ENCODE measurements at regions not wholly inside any gene's neighbourhood (a gene's known extent, or its start where the extent isn't known, plus 50 kb on each side); places are given as distances from the start of the nearest gene placed in this dataset.

- TF ChIP-seq POLR2AphosphoS5 (IDR thresholded peaks at IDR 0.05) (no peak), CTCF (IDR thresholded peaks at IDR 0.05; ENCODE audit: poor library complexity, severe bottlenecking) (no peak), EZH2 (IDR thresholded peaks at IDR 0.05; ENCODE audit: borderline replicate concordance, insufficient read depth, low read length, poor library complexity, severe bottlenecking) (no peak), MXI1 (conservative IDR thresholded peaks at IDR 0.05; ENCODE audit: poor library complexity, severe bottlenecking) (no peak), REST (IDR thresholded peaks at IDR 0.05; ENCODE audit: borderline replicate concordance) (no peak), RAD21 (conservative IDR thresholded peaks at IDR 0.05) (no peak)
These were observed 149.2 kb downstream of the DUSP6 start for GRCh38 chr12:89203144-89203543.
